ENCODE measurements at regions not wholly inside any gene's neighbourhood (a gene's known extent, or its start where the extent isn't known, plus 50 kb on each side); places are given as distances from the start of the nearest gene placed in this dataset.

- no peak overlapping the region for H3K4me3 ChIP-seq
- no peaks in the 10 kb centered on the region for H3K9me3 ChIP-seq
- TF ChIP-seq, protein P1, sequence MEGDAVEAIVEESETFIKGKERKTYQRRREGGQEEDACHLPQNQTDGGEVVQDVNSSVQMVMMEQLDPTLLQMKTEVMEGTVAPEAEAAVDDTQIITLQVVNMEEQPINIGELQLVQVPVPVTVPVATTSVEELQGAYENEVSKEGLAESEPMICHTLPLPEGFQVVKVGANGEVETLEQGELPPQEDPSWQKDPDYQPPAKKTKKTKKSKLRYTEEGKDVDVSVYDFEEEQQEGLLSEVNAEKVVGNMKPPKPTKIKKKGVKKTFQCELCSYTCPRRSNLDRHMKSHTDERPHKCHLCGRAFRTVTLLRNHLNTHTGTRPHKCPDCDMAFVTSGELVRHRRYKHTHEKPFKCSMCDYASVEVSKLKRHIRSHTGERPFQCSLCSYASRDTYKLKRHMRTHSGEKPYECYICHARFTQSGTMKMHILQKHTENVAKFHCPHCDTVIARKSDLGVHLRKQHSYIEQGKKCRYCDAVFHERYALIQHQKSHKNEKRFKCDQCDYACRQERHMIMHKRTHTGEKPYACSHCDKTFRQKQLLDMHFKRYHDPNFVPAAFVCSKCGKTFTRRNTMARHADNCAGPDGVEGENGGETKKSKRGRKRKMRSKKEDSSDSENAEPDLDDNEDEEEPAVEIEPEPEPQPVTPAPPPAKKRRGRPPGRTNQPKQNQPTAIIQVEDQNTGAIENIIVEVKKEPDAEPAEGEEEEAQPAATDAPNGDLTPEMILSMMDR (IDR thresholded peaks at IDR 0.05): no peak
- DNase-seq: no peak
- H3K4me1 ChIP-seq: peaks cover 0 to 4% (median 0%) of the 10 kb centered on the region in 4 donors
- H3K27me3 ChIP-seq: no peaks in the 10 kb centered on the region
- no peaks in the 10 kb centered on the region for H3K36me3 ChIP-seq
- intact Hi-C loops (cut with DNase I; ENCODE audit: low total_unique reads): no loop called here
- H3K27ac ChIP-seq: no peak overlapping the region
Observed at GRCh38 chr9:109716631-109717030, 63.4 kb upstream of the PALM2AKAP2 start.

- H3K36me3 ChIP-seq: no peaks in the 10 kb centered on the region
- no peak for DNase-seq
- peaks cover 0 to 4% (median 0%) of the 10 kb centered on the region in 4 donors for H3K4me1 ChIP-seq
- TF ChIP-seq, protein P1 (IDR thresholded peaks at IDR 0.05): no peak
- no peak overlapping the region for H3K4me3 ChIP-seq
- no peak overlapping the region for H3K27ac ChIP-seq
- H3K27me3 ChIP-seq: no peaks in the 10 kb centered on the region
- intact Hi-C loops (cut with DNase I; ENCODE audit: low total_unique reads): no loop called here
- no peaks in the 10 kb centered on the region for H3K9me3 ChIP-seq
Observed at GRCh38 chr9:109717342-109717741, 62.7 kb upstream of the PALM2AKAP2 start.

DNA sequence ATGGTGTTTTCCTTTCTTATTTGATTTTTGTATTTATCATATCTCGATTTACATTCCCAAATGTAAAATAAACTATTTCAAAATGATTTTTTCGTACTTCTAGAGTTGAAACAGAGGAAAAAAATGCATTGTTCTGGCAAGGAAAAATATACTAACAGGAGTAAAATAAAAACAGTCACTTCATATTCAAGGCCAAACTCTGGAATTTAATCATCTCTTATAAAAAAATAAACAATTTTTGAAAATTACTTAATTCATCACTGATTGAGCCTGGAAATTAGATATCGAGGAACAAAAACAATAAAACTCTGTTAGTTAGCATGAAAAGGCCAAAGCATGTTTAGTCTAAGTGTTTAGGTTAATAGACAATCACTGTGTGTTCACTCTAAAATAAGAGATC lies 61.1 kb upstream of the PALM2AKAP2 start:
- no peak overlapping the region for H3K4me3 ChIP-seq
- no peak overlapping the region for H3K27ac ChIP-seq
- intact Hi-C loops (cut with DNase I; ENCODE audit: low total_unique reads): no loop called here
- TF ChIP-seq, protein P1 (IDR thresholded peaks at IDR 0.05): no peak
- H3K27me3 ChIP-seq: no peaks in the 10 kb centered on the region
- peaks cover 0 to 4% (median 0%) of the 10 kb centered on the region in 4 donors for H3K4me1 ChIP-seq
- H3K9me3 ChIP-seq: no peaks in the 10 kb centered on the region
- H3K36me3 ChIP-seq: no peaks in the 10 kb centered on the region
- no peak for DNase-seq

- no peaks in the 10 kb centered on the region for H3K9me3 ChIP-seq
- no peak for DNase-seq
- H3K27ac ChIP-seq: no peak overlapping the region
- no peaks in the 10 kb centered on the region for H3K27me3 ChIP-seq
- peaks cover 0 to 4% (median 0%) of the 10 kb centered on the region in 4 donors for H3K4me1 ChIP-seq
- intact Hi-C loops (cut with DNase I; ENCODE audit: low total_unique reads): no loop called here
- TF ChIP-seq, protein P1 (IDR thresholded peaks at IDR 0.05): no peak
- no peaks in the 10 kb centered on the region for H3K36me3 ChIP-seq
- no peak overlapping the region for H3K4me3 ChIP-seq
Observed at GRCh38 chr9:109721001-109721400, 59.0 kb upstream of the PALM2AKAP2 start.

DNA sequence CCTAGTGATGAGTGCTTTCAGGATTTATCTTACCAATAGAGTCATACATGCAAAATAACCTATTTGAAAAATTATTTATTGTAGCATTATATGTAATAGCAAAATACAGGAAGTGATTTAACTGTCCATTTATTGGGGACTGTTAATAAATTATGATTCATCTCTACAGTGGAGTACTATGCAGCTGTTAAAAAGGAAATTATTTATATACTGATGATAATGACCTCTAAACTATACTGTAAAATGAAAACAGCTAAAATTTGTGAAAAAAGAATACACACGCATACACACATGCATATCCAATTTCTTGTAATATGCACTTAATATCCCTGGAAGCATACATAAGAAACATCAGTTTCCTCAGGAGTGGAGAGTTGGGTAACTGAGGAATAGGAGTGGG lies 58.0 kb upstream of the PALM2AKAP2 start:
- TF ChIP-seq, protein P1 (IDR thresholded peaks at IDR 0.05): no peak
- no peak overlapping the region for H3K27ac ChIP-seq
- no peaks in the 10 kb centered on the region for H3K9me3 ChIP-seq
- H3K4me3 ChIP-seq: no peak overlapping the region
- H3K4me1 ChIP-seq: peaks cover 0 to 4% (median 0%) of the 10 kb centered on the region in 4 donors
- H3K36me3 ChIP-seq: no peaks in the 10 kb centered on the region
- no peaks in the 10 kb centered on the region for H3K27me3 ChIP-seq
- intact Hi-C loops (cut with DNase I; ENCODE audit: low total_unique reads): no loop called here
- no peak for DNase-seq

DNA sequence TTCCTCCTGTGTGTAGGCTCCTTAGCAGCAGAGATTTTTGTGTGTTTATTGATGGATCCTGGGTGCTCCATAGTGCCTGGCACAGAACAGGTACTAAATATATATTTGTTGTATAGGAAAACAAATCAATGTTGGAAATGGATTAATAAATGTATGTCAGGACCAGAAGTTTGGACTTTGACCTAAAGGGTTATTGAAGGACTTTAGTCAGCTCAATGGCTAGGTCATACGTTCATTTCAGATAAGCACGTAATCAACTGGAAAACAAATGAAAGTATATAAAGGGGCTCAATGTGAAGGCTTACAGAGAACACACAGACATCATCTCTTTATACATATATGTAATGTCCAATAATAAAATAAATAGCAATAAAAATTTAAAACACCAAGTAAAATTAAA lies 56.2 kb upstream of the PALM2AKAP2 start:
- no peaks in the 10 kb centered on the region for H3K27me3 ChIP-seq
- intact Hi-C loops (cut with DNase I; ENCODE audit: low total_unique reads): no loop called here
- no peaks in the 10 kb centered on the region for H3K9me3 ChIP-seq
- H3K36me3 ChIP-seq: no peaks in the 10 kb centered on the region
- H3K4me1 ChIP-seq: peaks cover 0 to 4% (median 0%) of the 10 kb centered on the region in 4 donors
- no peak for DNase-seq
- no peak overlapping the region for H3K27ac ChIP-seq
- no peak overlapping the region for H3K4me3 ChIP-seq
- TF ChIP-seq, protein P1 (IDR thresholded peaks at IDR 0.05): no peak
